Caco-2 (cell line): ENCODE measurements at regions not wholly inside any gene's neighbourhood (a gene's known extent, or its start where the extent isn't known, plus 50 kb on each side); places are given as distances from the start of the nearest gene placed in this dataset.

ENCODE experiments used
- BruUV-seq: library from RNA; stranded (reverse); fragments of 400-500 nt; replicated peaks from 2 replicates; lab custom pipeline; 2021; lab: Mats Ljungman, UMichigan
- CTCF ChIA-PET: fragments of 300-600 bp; sonication (Branson Sonifier 250); formaldehyde crosslinking; loops from one replicate; lab custom pipeline; 2022; ENCODE audit warnings: antibody characterized with exemption; lab: Charles Lee
- POLR2A ChIA-PET: fragments of 300-600 bp; sonication (Branson Sonifier 250); formaldehyde crosslinking; loops from one replicate; lab custom pipeline; 2022; ENCODE audit warnings: antibody characterized with exemption; lab: Charles Lee
- DNase-seq, 2 experiments: peaks; one replicate each; pipeline versions ENCODE4 v3.0.0 to v3.0.0-alpha.2; 2020 to 2022
- H3K27me3 ChIP-seq: replicated peaks from 2 replicates; pipeline ENCODE4 v1.6.0; 2011; ENCODE audit warnings: low read length; ENCODE audit not compliant: control insufficient read depth, insufficient read depth
- H3K36me3 ChIP-seq: 2 replicates; pipeline ENCODE4 v1.5.1; 2011; ENCODE audit warnings: low read length; ENCODE audit not compliant: control insufficient read depth, insufficient read depth
- H3K4me1 ChIP-seq: fragments of 250-450 bp; sonication (Bioruptor Pico); 2 replicates; pipeline ENCODE4 v1.5.1; 2020; ENCODE audit warnings: mild to moderate bottlenecking
- H3K4me3 ChIP-seq: 2 replicates; pipeline ENCODE4 v1.5.1; 2011; ENCODE audit warnings: low read depth, mild to moderate bottlenecking, control low read depth, low read length
- H3K9me3 ChIP-seq: fragments of 250-450 bp; sonication (Bioruptor Pico); 2 replicates; pipeline ENCODE4 v1.5.1; 2020; ENCODE audit warnings: mild to moderate bottlenecking, moderate library complexity
- H3K27ac Mint-ChIP-seq: one replicate; pipeline ENCODE4 v1.8.0; 2022; ENCODE audit warnings: mixed read lengths; ENCODE audit not compliant: unreplicated experiment
- H3K27me3 Mint-ChIP-seq: one replicate; pipeline ENCODE4 v1.8.0; 2022; ENCODE audit warnings: mixed read lengths; ENCODE audit not compliant: insufficient read depth, unreplicated experiment
- H3K36me3 Mint-ChIP-seq: one replicate; pipeline ENCODE4 v1.8.0; 2022; ENCODE audit warnings: mild to moderate bottlenecking, mixed read lengths; ENCODE audit not compliant: insufficient read depth, unreplicated experiment
- H3K4me1 Mint-ChIP-seq: one replicate; pipeline ENCODE4 v1.8.0; 2022; ENCODE audit warnings: low read depth, mixed read lengths; ENCODE audit not compliant: unreplicated experiment
- H3K4me3 Mint-ChIP-seq: one replicate; pipeline ENCODE4 v1.8.0; 2022; ENCODE audit warnings: mild to moderate bottlenecking, moderate library complexity, mixed read lengths; ENCODE audit not compliant: unreplicated experiment
- H3K9me3 Mint-ChIP-seq: one replicate; pipeline ENCODE4 v1.8.0; 2022; ENCODE audit warnings: mixed read lengths; ENCODE audit not compliant: unreplicated experiment
- CTCF ChIP-seq, 2 experiments: fragments of 200-600 bp in 1 of 2; IDR thresholded peaks; 1 replicate in 1 of 2; 2 replicates in 1 of 2; pipeline versions ENCODE4 v1.5.1 to v1.8.0; 2011 to 2022; ENCODE audit warnings: antibody characterized with exemption in 1 of 2, control low read depth in 1 of 2, inconsistent platforms in 1 of 2, low read depth in 1 of 2, low read length in 1 of 2, mild to moderate bottlenecking in 1 of 2, moderate library complexity in 1 of 2; ENCODE audit not compliant: insufficient read depth in 1 of 2, severe bottlenecking in 1 of 2, unreplicated experiment in 1 of 2
- intact Hi-C: fragments of 100-400 bp; cut with micrococcal nuclease; formaldehyde crosslinking; loops from one replicate; pipeline ENCODE4 v1.10.0; 2022; ENCODE audit not compliant: unreplicated experiment

- Mint-ChIP-seq H3K27me3 (no peaks in the 10 kb centered on the region), H3K4me1 (no peaks in the 10 kb centered on the region), H3K27ac (no peak overlapping the region), H3K36me3 (peaks cover 4% of the 10 kb centered on the region), H3K4me3 (no peak overlapping the region), H3K9me3 (no peaks in the 10 kb centered on the region)
- no peaks in the 10 kb centered on the region for H3K27me3 ChIP-seq
- intact Hi-C loops = no loop called here
- no peak for TF ChIP-seq CTCF (IDR thresholded peaks at IDR 0.05; ENCODE audit: insufficient read depth in 1 of 2, low read depth in 1 of 2, low read length in 1 of 2, severe bottlenecking in 1 of 2, unreplicated experiment in 1 of 2)
- no TSS peak for BruUV-seq
- CTCF ChIA-PET = no interaction called here
- no peak overlapping the region for H3K4me3 ChIP-seq
- no peak for DNase-seq
- H3K4me1 ChIP-seq = no peaks in the 10 kb centered on the region
- POLR2A ChIA-PET = no interaction called here
- no peaks in the 10 kb centered on the region for H3K36me3 ChIP-seq
- no peaks in the 10 kb centered on the region for H3K9me3 ChIP-seq
Observed at GRCh38 chr17:5854871-5855554, 215.2 kb upstream of the WSCD1 start.

- no peak overlapping the region for H3K4me3 Mint-ChIP-seq
- Histone ChIP-seq H3K4me3 (no peak overlapping the region), H3K36me3 (no peaks in the 10 kb centered on the region), H3K4me1 (no peaks in the 10 kb centered on the region), H3K9me3 (no peaks in the 10 kb centered on the region), H3K27me3 (no peaks in the 10 kb centered on the region)
- H3K4me1 Mint-ChIP-seq = no peaks in the 10 kb centered on the region
- peaks cover 3% of the 10 kb centered on the region for H3K27me3 Mint-ChIP-seq
- no peak for TF ChIP-seq CTCF (IDR thresholded peaks at IDR 0.05; ENCODE audit: insufficient read depth in 1 of 2, low read depth in 1 of 2, low read length in 1 of 2, severe bottlenecking in 1 of 2, unreplicated experiment in 1 of 2)
- no peak for DNase-seq
- intact Hi-C loops = no loop called here
- H3K36me3 Mint-ChIP-seq = no peaks in the 10 kb centered on the region
- no peaks in the 10 kb centered on the region for H3K9me3 Mint-ChIP-seq
- CTCF ChIA-PET = no interaction called here
- no TSS peak for BruUV-seq
- POLR2A ChIA-PET = no interaction called here
- H3K27ac Mint-ChIP-seq = no peak overlapping the region
Observed at GRCh38 chr17:5861246-5861645, 208.9 kb upstream of the WSCD1 start.

GRCh38 chr17:5861854-5862253 is 208.3 kb upstream of the WSCD1 start:
- H3K4me1 ChIP-seq = no peaks in the 10 kb centered on the region
- Mint-ChIP-seq H3K27ac (no peak overlapping the region), H3K4me1 (no peaks in the 10 kb centered on the region), H3K4me3 (no peak overlapping the region), H3K36me3 (no peaks in the 10 kb centered on the region), H3K9me3 (no peaks in the 10 kb centered on the region), H3K27me3 (peaks cover 5% of the 10 kb centered on the region)
- ChIA-PET CTCF (no interaction called here), POLR2A (no interaction called here)
- no peaks in the 10 kb centered on the region for H3K36me3 ChIP-seq
- no peak overlapping the region for H3K4me3 ChIP-seq
- no peak for DNase-seq
- intact Hi-C loops = no loop called here
- no TSS peak for BruUV-seq
- no peaks in the 10 kb centered on the region for H3K27me3 ChIP-seq
- no peaks in the 10 kb centered on the region for H3K9me3 ChIP-seq
- no peak for TF ChIP-seq CTCF (IDR thresholded peaks at IDR 0.05; ENCODE audit: insufficient read depth in 1 of 2, low read depth in 1 of 2, low read length in 1 of 2, severe bottlenecking in 1 of 2, unreplicated experiment in 1 of 2)
